HCT116 (cell line): ENCODE measurements at regions not wholly inside any gene's neighbourhood (a gene's known extent, or its start where the extent isn't known, plus 50 kb on each side); places are given as distances from the start of the nearest gene placed in this dataset.

Source experiments
- ATAC-seq: fragments of 200-7000 bp; cut with Tn5 transposase; 2 replicates; pipeline ENCODE4 v1.9.1; 2020; ENCODE audit warnings: mild to moderate bottlenecking, moderate library complexity
- BruUV-seq: library from RNA; stranded (reverse); fragments of 400-500 nt; replicated peaks from 2 replicates; lab custom pipeline; 2021; lab: Mats Ljungman, UMichigan
- CTCF ChIA-PET: fragments of 300-600 bp; sonication (Branson Sonifier 250); formaldehyde crosslinking; loops from one replicate; lab custom pipeline; 2021; ENCODE audit warnings: antibody characterized with exemption; lab: Charles Lee
- POLR2A ChIA-PET: fragments of 300-600, 350-600 bp; sonication (Branson Sonifier 250); formaldehyde crosslinking; loops from one replicate; lab custom pipeline; 2021; ENCODE audit warnings: antibody characterized with exemption; lab: Charles Lee
- RAD21 ChIA-PET, 2 experiments: fragments of 300-600 bp; sonication (Branson Sonifier 250); formaldehyde crosslinking; loops; one replicate each; lab custom pipeline; 2023; ENCODE audit warnings: low total read pairs in 2 of 2; ENCODE audit not compliant: uncharacterized antibody in 2 of 2, unreplicated experiment in 2 of 2, low non-redundant PET in 1 of 2; lab: Charles Lee
- DNase-seq: peaks from one replicate; pipeline ENCODE4 v3.0.0-alpha.2; 2010; ENCODE audit warnings: low read depth, low spot score
- H2AFZ ChIP-seq: fragments of 200-600 bp; shearing (Covaris generic), sonication (generic); 2 replicates; pipeline ENCODE4 v1.6.1; 2017; ENCODE audit warnings: low read depth, mixed run types, mixed read lengths, antibody characterized with exemption, low read length; ENCODE audit not compliant: poor library complexity, severe bottlenecking
- H3K27ac ChIP-seq: 2 replicates; pipeline ENCODE4 v1.5.1; 2012; ENCODE audit warnings: low read depth, low read length
- H3K27me3 ChIP-seq: fragments of 200-600 bp; sonication (generic); 2 replicates; pipeline ENCODE4 v1.6.1; 2016; ENCODE audit warnings: mixed run types, low read length, mixed read lengths; ENCODE audit not compliant: insufficient read depth
- H3K36me3 ChIP-seq, 2 experiments: fragments of 200-500 bp in 1 of 2; fragments of 200-600 bp in 1 of 2; sonication (Bioruptor generic) in 1 of 2; sonication (generic) in 1 of 2; 2 replicates each; pipeline versions ENCODE4 v1.5.1 to v1.6.1; 2014 to 2016; ENCODE audit warnings: low read length in 2 of 2, inconsistent platforms in 1 of 2, mixed read lengths in 1 of 2, mixed run types in 1 of 2; ENCODE audit not compliant: insufficient read depth in 2 of 2, control insufficient read depth in 1 of 2
- H3K4me1 ChIP-seq, 2 experiments: fragments of 200-600 bp in 1 of 2; sonication (generic) in 1 of 2; 2 replicates each; pipeline versions ENCODE4 v1.5.1 to v1.6.1; 2012 to 2017; ENCODE audit warnings: low read length in 2 of 2, inconsistent platforms in 1 of 2, mild to moderate bottlenecking in 1 of 2, mixed read lengths in 1 of 2, mixed run types in 1 of 2, moderate library complexity in 1 of 2; ENCODE audit not compliant: insufficient read depth in 2 of 2, control insufficient read depth in 1 of 2
- H3K4me2 ChIP-seq: fragments of 200-600 bp; sonication (generic); 2 replicates; pipeline ENCODE4 v1.6.1; 2017; ENCODE audit warnings: mixed run types, low read length, mixed read lengths
- H3K4me3 ChIP-seq, 2 experiments: fragments of 200-600 bp in 1 of 2; sonication (generic) in 1 of 2; replicated peaks in 1 of 2; 2 replicates each; pipeline ENCODE4 v1.5.1; 2011 to 2016; ENCODE audit warnings: low read length in 2 of 2, control low read depth in 1 of 2, low read depth in 1 of 2, mild to moderate bottlenecking in 1 of 2, mixed read lengths in 1 of 2, mixed run types in 1 of 2
- H3K79me2 ChIP-seq: fragments of 200-600 bp; sonication (generic); 2 replicates; pipeline ENCODE4 v1.6.1; 2017; ENCODE audit warnings: mild to moderate bottlenecking, mixed run types, low read length, moderate library complexity, mixed read lengths; ENCODE audit not compliant: insufficient read depth
- H3K9ac ChIP-seq: fragments of 200-600 bp; sonication (generic); 2 replicates; pipeline ENCODE4 v1.6.1; 2016; ENCODE audit warnings: low read length, mixed read lengths
- H3K9me2 ChIP-seq: fragments of 200-600 bp; sonication (generic), shearing (Covaris generic); 2 replicates; pipeline ENCODE4 v1.6.1; 2017; ENCODE audit warnings: mixed run types, mild to moderate bottlenecking, moderate library complexity; ENCODE audit not compliant: insufficient read depth
- H3K9me3 ChIP-seq, 2 experiments: fragments of 200-500 bp in 1 of 2; fragments of 200-600 bp in 1 of 2; sonication (Bioruptor generic) in 1 of 2; sonication (generic) in 1 of 2; 2 replicates each; pipeline ENCODE4 v1.6.1; 2014 to 2017; ENCODE audit warnings: low read length in 2 of 2, mixed read lengths in 2 of 2, inconsistent platforms in 1 of 2, low read depth in 1 of 2, mild to moderate bottlenecking in 1 of 2, mixed run types in 1 of 2, moderate library complexity in 1 of 2; ENCODE audit not compliant: control insufficient read depth in 1 of 2, insufficient read depth in 1 of 2
- H4K20me1 ChIP-seq: fragments of 200-600 bp; sonication (generic), shearing (Covaris generic); 2 replicates; pipeline ENCODE4 v1.6.1; 2017; ENCODE audit warnings: mixed run types, mild to moderate bottlenecking, moderate library complexity; ENCODE audit not compliant: insufficient read depth
- CBX3 ChIP-seq: IDR thresholded peaks from 2 replicates; pipeline ENCODE4 v1.6.1; 2012; ENCODE audit warnings: low read depth
- CEBPB ChIP-seq: IDR thresholded peaks from 2 replicates; pipeline ENCODE4 v1.6.1; 2012; ENCODE audit warnings: low read depth
- RAD21 ChIP-seq: IDR thresholded peaks from 2 replicates; pipeline ENCODE4 v1.6.1; 2012; ENCODE audit warnings: low read depth, mild to moderate bottlenecking
- REST ChIP-seq: IDR thresholded peaks from 2 replicates; pipeline ENCODE4 v1.6.1; 2012; ENCODE audit warnings: low read depth
- TCF7L2 ChIP-seq: IDR thresholded peaks from 2 replicates; pipeline ENCODE4 v1.7.0; 2011; ENCODE audit warnings: borderline replicate concordance, inconsistent platforms; ENCODE audit not compliant: insufficient read depth, insufficient read length; ENCODE audit errors: extremely low read depth
- intact Hi-C: fragments of 100-400 bp; cut with micrococcal nuclease; formaldehyde crosslinking; loops from 2 replicates; pipeline ENCODE4 v1.10.0; 2022

GRCh38 chr2:128533101-128533500 is 214.4 kb upstream of the HS6ST1 start (continued):
- no peak for TF ChIP-seq REST

- BruUV-seq, result no TSS peak
Measured at GRCh38 chr2:128534688-128535392, 216.2 kb upstream of the HS6ST1 start.

More at GRCh38 chr2:128534688-128535392, 216.2 kb upstream of the HS6ST1 start:
- intact Hi-C loops, result no loop called here
- Histone ChIP-seq H3K79me2 (no peaks in the 10 kb centered on the region), H3K36me3 (no peaks in the 10 kb centered on the region), H3K27me3 (no peaks in the 10 kb centered on the region), H4K20me1 (no peaks in the 10 kb centered on the region), H3K4me2 (no peak overlapping the region), H3K9me2 (no peaks in the 10 kb centered on the region; the same call in 1 of the 2 replicates), H3K4me3 (no peak overlapping the region), H3K9me3 (no peaks in the 10 kb centered on the region), H2AFZ (no peak overlapping the region), H3K4me1 (peaks cover 20 to 44% of the 10 kb centered on the region in 2 experiments; a peak in 3 of 4 replicates), H3K27ac (no peak overlapping the region), H3K9ac (no peak overlapping the region)
- POLR2A ChIA-PET, result no interaction called here
- ATAC-seq (no peak), DNase-seq (no peak)
- no peak for TF ChIP-seq CBX3
- TF ChIP-seq TCF7L2, result no peak
- no peak for TF ChIP-seq RAD21
- TF ChIP-seq CEBPB, result no peak
- RAD21 ChIA-PET, result no interaction called here
- CTCF ChIA-PET, result no interaction called here
